ENCODE measurements at regions not wholly inside any gene's neighbourhood (a gene's known extent, or its start where the extent isn't known, plus 50 kb on each side); places are given as distances from the start of the nearest gene placed in this dataset.

DNA sequence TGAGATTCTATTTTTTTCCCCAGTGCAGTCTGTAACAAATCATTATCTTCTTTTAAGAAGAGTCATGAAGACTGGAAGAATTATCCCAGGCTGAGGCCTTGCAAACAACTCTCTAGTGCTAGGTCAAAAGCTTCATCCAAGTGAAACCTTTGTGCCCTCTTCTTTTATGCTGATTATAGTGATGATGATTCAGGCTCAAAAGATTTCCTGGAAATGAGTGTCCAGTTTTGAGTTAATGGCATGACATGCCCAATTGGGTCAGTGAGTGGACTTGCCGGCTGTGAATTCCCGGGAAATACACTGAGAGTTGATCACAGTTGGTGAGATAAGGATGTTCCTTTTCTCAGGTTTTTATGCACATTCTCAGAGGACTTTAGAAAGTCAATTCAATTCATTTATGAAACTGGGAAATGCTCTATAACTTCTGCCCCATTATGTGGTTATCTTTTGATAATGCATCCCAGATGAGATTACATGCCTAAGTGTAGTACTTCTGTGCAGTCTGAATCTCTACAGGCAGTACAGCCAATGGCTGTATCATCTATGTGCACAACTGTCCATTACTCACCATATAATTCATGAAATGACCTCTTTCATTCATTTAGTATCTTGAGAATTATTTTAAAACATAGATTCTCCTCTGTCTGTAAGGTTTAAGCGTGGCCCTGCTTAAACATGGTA, 66.2 kb downstream of the S1PR1 start:
- no peak for TF ChIP-seq CTCF (conservative IDR thresholded peaks at IDR 0.05; ENCODE audit: low read length)
- no peak for TF ChIP-seq EZH2phosphoT487 (IDR thresholded peaks at IDR 0.05; ENCODE audit: borderline replicate concordance)

Data from Loucy (cell line).